ENCODE measurements at regions not wholly inside any gene's neighbourhood (a gene's known extent, or its start where the extent isn't known, plus 50 kb on each side); places are given as distances from the start of the nearest gene placed in this dataset.

GRCh38 chr22:49721211-49721763 is 106.4 kb downstream of the BRD1 start:
- no peak for DNase-seq (ENCODE audit: low spot score)
- no peak for TF ChIP-seq CTCF (IDR thresholded peaks at IDR 0.05)
- ATAC-seq (ENCODE audit: low FRiP score) = no peak

- ATAC-seq (ENCODE audit: low FRiP score) (no peak), DNase-seq (ENCODE audit: low spot score) (no peak)
- no peak for TF ChIP-seq CTCF (IDR thresholded peaks at IDR 0.05)
These were observed 107.3 kb downstream of the BRD1 start for GRCh38 chr22:49720279-49720959.

- DNase-seq (ENCODE audit: low spot score) (no peak), ATAC-seq (ENCODE audit: low FRiP score) (no peak)
- no peak for TF ChIP-seq CTCF (IDR thresholded peaks at IDR 0.05)
These were observed 108.6 kb downstream of the BRD1 start for GRCh38 chr22:49719046-49719445.

- DNase-seq (ENCODE audit: low spot score) = no peak
- TF ChIP-seq CTCF (IDR thresholded peaks at IDR 0.05) = no peak
- no peak for ATAC-seq (ENCODE audit: low FRiP score)
These were observed 109.3 kb downstream of the BRD1 start for GRCh38 chr22:49718396-49718795.

- ATAC-seq (ENCODE audit: low FRiP score) (no peak), DNase-seq (ENCODE audit: low spot score) (no peak)
- no peak for TF ChIP-seq CTCF (IDR thresholded peaks at IDR 0.05)
These were observed 110.3 kb downstream of the BRD1 start for GRCh38 chr22:49717322-49717919.

- DNase-seq (ENCODE audit: low spot score) (no peak), ATAC-seq (ENCODE audit: low FRiP score) (no peak)
- TF ChIP-seq CTCF (IDR thresholded peaks at IDR 0.05) = no peak
These were observed 111.2 kb downstream of the BRD1 start for GRCh38 chr22:49716441-49716840.

- no peak for TF ChIP-seq CTCF (IDR thresholded peaks at IDR 0.05)
- DNase-seq (ENCODE audit: low spot score) (no peak), ATAC-seq (ENCODE audit: low FRiP score) (no peak)
These were observed 112.2 kb downstream of the BRD1 start for GRCh38 chr22:49715450-49715849.

All from omental fat pad (tissue), 3 donors.